ENCODE measurements at regions not wholly inside any gene's neighbourhood (a gene's known extent, or its start where the extent isn't known, plus 50 kb on each side); places are given as distances from the start of the nearest gene placed in this dataset.
"Not testable (repeated sequence)": the region's sequence is repeated elsewhere in the genome, so short reads cannot be mapped to it uniquely, and the experiment has no call there.

GRCh38 chr14:58981840-58982239, 206.6 kb upstream of the DAAM1 start:
- DNase-seq (ENCODE audit: low spot score) (no peak), FAIRE-seq (no peak)

- no peak for FAIRE-seq
- DNase-seq (ENCODE audit: low spot score): no peak
Observed at GRCh38 chr14:58985786-58986185, 202.7 kb upstream of the DAAM1 start.

- FAIRE-seq: no peak
Observed at GRCh38 chr14:58987591-58987990, 200.9 kb upstream of the DAAM1 start.

GRCh38 chr14:58992935-58993334, 195.5 kb upstream of the DAAM1 start:
- DNase-seq (ENCODE audit: low spot score) (no peak), FAIRE-seq (no peak)

More at GRCh38 chr14:58987591-58987990, 200.9 kb upstream of the DAAM1 start:
- no peak for DNase-seq (ENCODE audit: low spot score)

GRCh38 chr14:58994130-58994529, 194.3 kb upstream of the DAAM1 start:
- DNase-seq (ENCODE audit: low spot score): no peak
- FAIRE-seq: no peak

- no peak for DNase-seq (ENCODE audit: low spot score)
- FAIRE-seq: no peak
Observed at GRCh38 chr14:59004012-59004411, 184.5 kb upstream of the DAAM1 start.

GRCh38 chr14:59006179-59006578, 182.3 kb upstream of the DAAM1 start:
- DNase-seq (ENCODE audit: low spot score); FAIRE-seq: not testable (repeated sequence)

GRCh38 chr14:59009967-59010366, 178.5 kb upstream of the DAAM1 start:
- FAIRE-seq (no peak), DNase-seq (ENCODE audit: low spot score) (no peak)

- DNase-seq (ENCODE audit: low spot score): peak; percentile 26
- peak; percentile 81 for FAIRE-seq
Observed at GRCh38 chr14:59013672-59014298, 174.7 kb upstream of the DAAM1 start.

- DNase-seq (ENCODE audit: low spot score) (no peak), FAIRE-seq (peak; percentile 66)
Observed at GRCh38 chr14:59015482-59015881, 173.0 kb upstream of the DAAM1 start.

GRCh38 chr14:59017285-59017965, 171.0 kb upstream of the DAAM1 start:
- DNase-seq (ENCODE audit: low spot score) (no peak), FAIRE-seq (peak; percentile 32)

GRCh38 chr14:59018460-59018859, 170.0 kb upstream of the DAAM1 start:
- DNase-seq (ENCODE audit: low spot score): no peak
- no peak for FAIRE-seq

- FAIRE-seq (peak; percentile 82), DNase-seq (ENCODE audit: low spot score) (peak; percentile 31)
Observed at GRCh38 chr14:59018978-59019377, 169.5 kb upstream of the DAAM1 start.

GRCh38 chr14:59020382-59020781, 168.1 kb upstream of the DAAM1 start:
- peak; percentile 65 for FAIRE-seq
- peak; percentile 34 for DNase-seq (ENCODE audit: low spot score)

- DNase-seq (ENCODE audit: low spot score) (no peak), FAIRE-seq (no peak)
Observed at GRCh38 chr14:59022144-59022543, 166.3 kb upstream of the DAAM1 start.

- no peak for DNase-seq (ENCODE audit: low spot score)
Observed at GRCh38 chr14:59026081-59026480, 162.4 kb upstream of the DAAM1 start.

GRCh38 chr14:59026640-59027039, 161.8 kb upstream of the DAAM1 start:
- DNase-seq (ENCODE audit: low spot score): not testable (repeated sequence)
- FAIRE-seq: peak; percentile 61

More at GRCh38 chr14:59026081-59026480, 162.4 kb upstream of the DAAM1 start:
- FAIRE-seq: no peak

GRCh38 chr14:59028476-59029202, 159.8 kb upstream of the DAAM1 start:
- DNase-seq (ENCODE audit: low spot score) (peak; percentile 89), FAIRE-seq (peak; percentile 99)

- DNase-seq (ENCODE audit: low spot score) (no peak), FAIRE-seq (no peak)
Observed at GRCh38 chr14:59032826-59033225, 155.6 kb upstream of the DAAM1 start.

GRCh38 chr14:59036134-59036533, 152.3 kb upstream of the DAAM1 start:
- FAIRE-seq (no peak), DNase-seq (ENCODE audit: low spot score) (no peak)

- DNase-seq (ENCODE audit: low spot score): no peak
- peak; percentile 82 for FAIRE-seq
Observed at GRCh38 chr14:59037086-59037485, 151.4 kb upstream of the DAAM1 start.

GRCh38 chr14:59037620-59038019, 150.8 kb upstream of the DAAM1 start:
- DNase-seq (ENCODE audit: low spot score) (no peak), FAIRE-seq (no peak)

Measured in urothelium cell line (cell line).